Peyer's patch (tissue), 4 donors: ENCODE measurements at regions not wholly inside any gene's neighbourhood (a gene's known extent, or its start where the extent isn't known, plus 50 kb on each side); places are given as distances from the start of the nearest gene placed in this dataset.

Source experiments
- POLR2A ChIP-seq, 2 donors: fragments of 450-650 bp; IDR thresholded peaks; one replicate each; pipeline ENCODE4 v1.5.1; 2017; ENCODE audit warnings: antibody characterized with exemption in 2 of 2, mild to moderate bottlenecking in 2 of 2, moderate library complexity in 2 of 2
- TF ChIP-seq, protein P1 (sequence below), 6 experiments: fragments of 450-650 bp in 4 of 6; fragments of 200-600 bp in 2 of 6; sonication (generic) in 1 of 6; IDR thresholded peaks; one replicate each; pipeline ENCODE4 v1.5.1; 2017 to 2019; ENCODE audit warnings: antibody characterized with exemption in 6 of 6, mild to moderate bottlenecking in 3 of 6, moderate library complexity in 1 of 6

DNA sequence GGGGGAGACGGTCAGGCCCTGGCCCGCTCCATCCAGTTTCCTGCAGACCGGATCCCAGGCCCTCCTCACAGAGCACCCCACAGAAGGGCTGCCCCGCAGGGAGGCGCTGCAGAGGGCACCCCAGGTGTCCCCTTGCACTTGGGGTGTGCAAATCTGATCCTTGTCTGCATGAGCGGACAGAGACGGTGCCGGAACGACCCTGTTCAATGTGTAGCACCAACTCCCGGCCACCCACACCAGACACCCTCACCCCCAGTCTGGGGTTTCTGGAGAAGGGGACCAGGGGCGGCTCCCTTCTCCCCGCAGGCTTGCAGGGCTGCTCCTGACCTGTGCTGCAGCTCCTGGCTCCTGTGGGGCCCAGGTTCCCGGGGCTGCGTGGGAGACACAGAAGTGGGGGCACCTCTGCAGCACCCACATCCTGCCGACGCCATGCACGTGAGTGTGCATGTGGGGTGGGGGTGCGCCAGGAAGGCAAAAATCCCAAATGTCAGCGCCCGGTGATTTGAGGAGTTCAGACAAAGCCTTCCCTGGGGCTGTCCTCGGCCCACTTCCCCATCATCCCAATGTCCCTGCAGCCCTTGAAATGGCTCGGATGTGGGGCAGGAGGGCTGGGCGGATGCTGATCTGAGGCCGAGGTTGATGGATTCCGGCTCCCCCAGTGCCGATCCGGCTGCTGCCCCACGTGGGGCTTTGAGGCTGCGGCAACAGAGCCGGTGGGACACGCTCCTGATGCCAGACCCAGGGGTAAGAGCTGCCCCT is 85.3 kb upstream of the BHLHE23 start:
- no peak for TF ChIP-seq POLR2A (IDR thresholded peaks at IDR 0.05)
- TF ChIP-seq, protein P1, sequence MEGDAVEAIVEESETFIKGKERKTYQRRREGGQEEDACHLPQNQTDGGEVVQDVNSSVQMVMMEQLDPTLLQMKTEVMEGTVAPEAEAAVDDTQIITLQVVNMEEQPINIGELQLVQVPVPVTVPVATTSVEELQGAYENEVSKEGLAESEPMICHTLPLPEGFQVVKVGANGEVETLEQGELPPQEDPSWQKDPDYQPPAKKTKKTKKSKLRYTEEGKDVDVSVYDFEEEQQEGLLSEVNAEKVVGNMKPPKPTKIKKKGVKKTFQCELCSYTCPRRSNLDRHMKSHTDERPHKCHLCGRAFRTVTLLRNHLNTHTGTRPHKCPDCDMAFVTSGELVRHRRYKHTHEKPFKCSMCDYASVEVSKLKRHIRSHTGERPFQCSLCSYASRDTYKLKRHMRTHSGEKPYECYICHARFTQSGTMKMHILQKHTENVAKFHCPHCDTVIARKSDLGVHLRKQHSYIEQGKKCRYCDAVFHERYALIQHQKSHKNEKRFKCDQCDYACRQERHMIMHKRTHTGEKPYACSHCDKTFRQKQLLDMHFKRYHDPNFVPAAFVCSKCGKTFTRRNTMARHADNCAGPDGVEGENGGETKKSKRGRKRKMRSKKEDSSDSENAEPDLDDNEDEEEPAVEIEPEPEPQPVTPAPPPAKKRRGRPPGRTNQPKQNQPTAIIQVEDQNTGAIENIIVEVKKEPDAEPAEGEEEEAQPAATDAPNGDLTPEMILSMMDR (IDR thresholded peaks at IDR 0.05), result no peak
